NAMALWA (cell line): ENCODE measurements at regions not wholly inside any gene's neighbourhood (a gene's known extent, or its start where the extent isn't known, plus 50 kb on each side); places are given as distances from the start of the nearest gene placed in this dataset.
"Not testable (repeated sequence)": the region's sequence is repeated elsewhere in the genome, so short reads cannot be mapped to it uniquely, and the experiment has no call there.

Experiments
- DNase-seq: peaks from one replicate; pipeline ENCODE4 v3.0.0-alpha.2; 2015; ENCODE audit warnings: low spot score

DNA sequence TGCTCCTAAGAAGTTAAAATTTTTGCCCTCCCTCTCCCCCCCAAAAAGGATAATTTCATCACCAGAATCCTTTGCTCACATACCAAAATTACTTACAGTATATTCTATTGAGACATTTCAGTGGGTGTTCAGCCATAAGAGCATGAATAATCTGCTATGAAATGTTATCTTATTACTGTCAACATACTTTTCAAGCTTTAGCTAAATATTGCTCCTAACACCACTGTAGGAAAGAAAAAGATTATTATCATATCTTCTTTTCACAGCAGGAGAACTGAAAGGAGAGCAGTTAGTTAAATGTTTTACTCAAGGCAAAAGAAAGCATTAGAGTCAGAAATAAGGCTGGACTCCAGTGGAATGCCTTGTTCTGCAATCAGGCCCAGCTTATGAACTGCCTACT is 231.0 kb upstream of the GYPA start:
- no peak for DNase-seq

- DNase-seq: no peak
Measured at GRCh38 chr4:144374065-144374464, 233.5 kb upstream of the GYPA start.

DNA sequence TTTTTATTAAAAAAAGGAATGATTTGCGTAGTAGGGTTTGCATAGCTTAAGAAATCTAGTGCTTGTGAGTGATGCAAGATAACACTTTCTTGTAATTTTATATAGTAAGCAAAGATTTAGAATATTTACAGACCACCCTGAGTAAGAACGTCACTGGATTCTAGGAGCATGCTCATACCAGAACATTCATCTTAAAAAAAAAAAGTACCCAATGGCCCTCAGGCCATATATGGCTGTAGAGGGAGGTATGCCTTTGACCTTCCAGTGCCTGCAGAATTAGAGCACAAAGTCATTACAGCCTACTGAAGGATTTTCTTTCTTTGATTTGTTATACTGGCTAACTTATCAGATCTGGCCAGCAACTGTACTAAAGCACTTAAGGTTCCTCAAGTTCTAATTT is 236.3 kb upstream of the GYPA start:
- DNase-seq: no peak

- no peak for DNase-seq
Measured at GRCh38 chr4:144384408-144384807, 243.9 kb upstream of the GYPA start.

- no peak for DNase-seq
Measured at GRCh38 chr4:144399927-144400326, 246.0 kb upstream of the HHIP start.

DNA sequence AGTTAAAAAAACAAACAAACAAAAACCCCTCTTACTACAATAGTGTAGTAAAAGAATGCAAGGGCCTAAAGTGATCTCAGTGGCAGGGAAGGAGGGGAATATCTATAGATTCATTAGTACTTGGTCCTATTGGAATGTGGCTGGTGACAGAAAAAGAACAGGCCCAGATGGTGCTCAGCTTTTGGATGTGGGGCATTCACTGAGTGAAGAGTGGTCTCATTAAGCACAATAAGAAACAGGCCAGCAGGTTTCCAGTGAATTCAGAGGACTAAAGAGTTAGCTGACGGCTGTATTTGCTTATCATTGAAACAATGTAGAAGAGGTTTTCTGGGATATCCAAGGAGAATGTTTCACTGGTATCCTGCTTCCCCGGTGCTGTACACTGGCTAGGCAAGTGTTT is 243.8 kb upstream of the HHIP start:
- no peak for DNase-seq

DNA sequence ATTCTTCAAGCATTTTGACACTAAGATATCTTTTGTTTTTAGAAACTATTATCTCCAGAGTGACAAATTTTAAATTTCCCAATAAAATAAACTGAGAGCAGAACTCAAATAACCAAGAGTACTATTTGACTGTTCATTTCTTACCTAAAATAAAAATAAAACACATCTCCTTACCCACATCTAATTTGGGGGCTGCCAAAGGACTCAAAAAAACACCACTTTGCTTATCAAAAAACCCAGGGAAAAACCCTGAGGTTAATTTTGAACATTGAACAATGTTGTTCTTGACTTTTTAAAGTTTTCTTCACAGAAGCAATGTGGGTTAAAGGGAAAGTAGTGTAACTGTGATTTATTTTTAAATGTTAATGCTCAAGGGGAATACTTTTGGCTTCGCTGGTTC is 243.0 kb upstream of the HHIP start:
- DNase-seq: no peak

- DNase-seq: no peak
Measured at GRCh38 chr4:144403893-144404292, 242.1 kb upstream of the HHIP start.

DNA sequence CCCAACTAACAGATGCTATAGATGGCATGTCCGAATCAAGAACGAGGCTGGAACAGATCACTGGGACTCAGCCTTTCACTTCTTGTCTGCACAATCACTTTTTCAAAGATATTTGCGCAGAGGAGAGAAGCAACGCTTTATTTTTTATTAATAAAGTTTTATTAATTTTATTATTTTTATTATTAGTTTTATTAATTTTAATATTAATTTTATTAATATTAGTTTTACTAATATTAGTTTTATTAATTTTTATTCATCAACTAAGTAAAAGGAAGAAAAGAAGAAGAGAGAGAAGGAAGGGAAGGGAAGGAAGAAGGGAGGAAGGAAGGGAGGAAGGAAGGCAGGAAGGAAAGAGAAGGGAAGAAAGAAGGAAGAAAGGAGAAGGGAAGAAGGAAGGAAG is 236.4 kb upstream of the HHIP start:
- DNase-seq: no peak

GRCh38 chr4:144410230-144410783 is 235.6 kb upstream of the HHIP start:
- DNase-seq: no peak

DNA sequence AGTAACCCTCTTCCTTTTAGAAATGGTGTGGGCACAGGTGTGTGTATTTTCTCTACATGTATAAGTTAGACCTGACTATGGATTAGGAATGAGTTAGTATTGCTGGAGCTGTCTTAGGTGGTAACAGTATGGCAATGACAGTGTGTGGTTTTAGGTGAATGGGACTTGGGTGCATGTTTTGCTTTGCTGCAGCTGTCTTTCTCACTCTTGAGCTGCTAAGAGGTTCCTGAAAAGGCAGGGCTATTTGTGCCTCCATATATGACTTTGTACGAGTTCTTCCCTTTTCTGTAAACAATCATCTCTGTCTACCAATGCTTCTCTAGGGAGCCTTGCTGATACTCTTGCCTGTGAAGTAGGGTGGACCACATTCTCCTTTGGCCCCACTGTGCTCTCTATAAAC is 234.8 kb upstream of the HHIP start:
- DNase-seq: no peak

- DNase-seq: no peak
Measured at GRCh38 chr4:144411700-144412099, 234.3 kb upstream of the HHIP start.

DNA sequence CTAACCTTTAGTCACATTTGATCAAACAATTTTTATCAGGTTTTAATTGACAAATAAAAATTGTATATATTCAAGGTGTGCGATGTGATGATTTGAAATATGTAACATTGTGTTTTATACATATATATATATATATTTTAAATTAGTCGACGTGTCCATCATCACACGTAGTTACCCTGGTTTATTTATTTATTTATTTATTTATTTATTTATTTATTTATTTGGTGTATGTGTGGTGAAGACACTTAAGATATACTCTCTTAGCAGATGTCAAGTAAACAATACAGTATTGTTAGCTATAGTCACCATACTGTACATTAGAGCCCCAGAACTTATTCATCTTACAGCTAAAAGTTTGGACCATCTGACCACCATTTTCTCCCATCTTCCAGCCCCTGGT is 224.9 kb upstream of the HHIP start:
- no peak for DNase-seq

- DNase-seq: no peak
Measured at GRCh38 chr4:144421839-144422565, 224.0 kb upstream of the HHIP start.

GRCh38 chr4:144423930-144424329 is 222.0 kb upstream of the HHIP start:
- DNase-seq: no peak

DNA sequence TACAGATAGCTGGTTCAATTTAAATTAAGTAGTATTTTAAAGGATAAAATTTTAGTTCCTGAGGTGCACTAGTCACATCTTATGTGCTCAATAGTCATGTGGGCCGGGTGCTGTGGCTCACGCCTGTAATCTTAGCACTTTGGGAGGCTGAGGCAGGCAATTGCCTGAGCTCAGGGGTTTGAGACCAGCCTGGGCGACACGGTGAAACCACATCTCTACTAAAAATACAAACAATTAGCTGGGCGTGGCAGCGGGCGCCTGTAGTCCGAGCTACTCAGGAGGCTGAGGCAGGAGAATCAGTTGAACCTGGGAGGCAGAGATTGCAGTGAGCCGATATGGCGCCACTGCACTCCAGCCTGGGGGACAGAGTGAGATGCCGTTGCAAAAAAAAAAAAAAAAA is 219.9 kb upstream of the HHIP start:
- not testable (repeated sequence) for DNase-seq

GRCh38 chr4:144442713-144443112 is 203.2 kb upstream of the HHIP start:
- DNase-seq: no peak

GRCh38 chr4:144449611-144450010 is 196.3 kb upstream of the HHIP start:
- DNase-seq: no peak

- no peak for DNase-seq
Measured at GRCh38 chr4:144450526-144450925, 195.4 kb upstream of the HHIP start.

GRCh38 chr4:144451766-144452450 is 194.0 kb upstream of the HHIP start:
- no peak for DNase-seq

- no peak for DNase-seq
Measured at GRCh38 chr4:144456196-144456595, 189.8 kb upstream of the HHIP start.

- DNase-seq: no peak
Measured at GRCh38 chr4:144461906-144462305, 184.1 kb upstream of the HHIP start.

GRCh38 chr4:144463236-144463635 is 182.7 kb upstream of the HHIP start:
- no peak for DNase-seq

- DNase-seq: no peak
Measured at GRCh38 chr4:144463896-144464295, 182.1 kb upstream of the HHIP start.
